ENCODE measurements at regions not wholly inside any gene's neighbourhood (a gene's known extent, or its start where the extent isn't known, plus 50 kb on each side); places are given as distances from the start of the nearest gene placed in this dataset.

DNA sequence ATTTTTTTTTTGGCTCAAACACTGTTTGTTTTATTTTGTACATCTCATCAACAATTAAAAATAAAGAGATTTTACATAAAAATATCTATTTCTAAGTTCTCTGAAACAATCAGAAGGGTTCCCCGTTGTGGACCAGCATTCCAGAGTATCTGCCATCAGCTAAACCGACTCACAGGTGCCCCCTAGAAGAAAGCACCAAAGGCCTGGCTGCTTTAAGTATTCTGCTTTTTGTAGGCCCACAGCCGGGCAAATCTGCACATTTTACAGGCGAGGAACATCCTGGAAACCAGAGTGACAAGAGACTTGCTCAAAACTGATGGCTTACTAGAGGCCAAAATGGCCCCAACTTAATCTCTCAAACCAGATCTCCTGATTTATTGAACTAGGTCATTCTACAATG lies 82.2 kb upstream of the SETBP1 start:
- no peak overlapping the region for H3K27ac ChIP-seq (ENCODE audit: low read depth, low read length)
- peaks cover 40% of the 10 kb centered on the region for H3K4me1 Mint-ChIP-seq (ENCODE audit: low read depth, unreplicated experiment)
- FAIRE-seq (no peak), DNase-seq (ENCODE audit: low read depth) (no peak)
- H3K27me3 Mint-ChIP-seq (ENCODE audit: low read depth, unreplicated experiment): no peaks in the 10 kb centered on the region
- H3K27ac Mint-ChIP-seq (ENCODE audit: unreplicated experiment): no peak overlapping the region
- no peak overlapping the region for H3K4me2 ChIP-seq (ENCODE audit: low read length)
- H2AFZ ChIP-seq (ENCODE audit: low read depth, low read length): no peak overlapping the region
- no peaks in the 10 kb centered on the region for H3K9me3 Mint-ChIP-seq (ENCODE audit: unreplicated experiment)
- no peak overlapping the region for H3K9ac ChIP-seq (ENCODE audit: low read length)
- no peaks in the 10 kb centered on the region for H3K79me2 ChIP-seq (ENCODE audit: insufficient read depth, low read length)
- H3K36me3 Mint-ChIP-seq (ENCODE audit: low read depth, unreplicated experiment): no peaks in the 10 kb centered on the region
- H3K9me3 ChIP-seq (ENCODE audit: insufficient read depth, low read depth, low read length): no peaks in the 10 kb centered on the region
- H3K36me3 ChIP-seq (ENCODE audit: insufficient read depth, low read length): no peaks in the 10 kb centered on the region
- peaks cover 29% of the 10 kb centered on the region for H3K4me1 ChIP-seq (ENCODE audit: insufficient read depth, low read length)
- no peak overlapping the region for H3K4me3 Mint-ChIP-seq (ENCODE audit: unreplicated experiment)
- TF ChIP-seq CTCF (IDR thresholded peaks at IDR 0.05; ENCODE audit: insufficient read depth, low read depth, low read length) (no peak), EZH2 (IDR thresholded peaks at IDR 0.05; ENCODE audit: insufficient read depth, low read length) (no peak)
- H3K27me3 ChIP-seq (ENCODE audit: insufficient read depth, low read length): no peaks in the 10 kb centered on the region
- H4K20me1 ChIP-seq (ENCODE audit: insufficient read depth, low read length): no peaks in the 10 kb centered on the region
- no peak overlapping the region for H3K4me3 ChIP-seq (ENCODE audit: insufficient read depth, low read depth, low read length)

DNA sequence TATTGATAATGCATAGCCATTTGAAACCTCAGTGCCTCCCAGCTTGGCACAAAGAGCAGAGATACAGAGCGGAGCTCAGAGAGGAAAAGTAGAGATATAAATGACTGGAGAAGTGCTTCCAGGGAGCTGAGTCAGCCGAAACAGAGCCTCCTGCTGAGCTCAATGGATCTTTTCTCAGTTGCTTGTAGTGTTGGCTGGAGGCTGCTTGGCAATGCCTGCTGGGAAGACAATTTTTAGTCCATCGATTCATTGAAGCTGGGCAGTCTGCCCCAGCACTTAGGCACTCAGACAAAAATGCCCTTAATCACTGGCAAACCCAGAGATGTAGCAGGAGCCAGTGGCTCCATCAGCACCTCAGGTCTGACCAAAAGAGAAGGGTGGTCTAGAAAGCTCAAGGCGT lies 81.3 kb upstream of the SETBP1 start:
- Histone ChIP-seq H3K27ac (ENCODE audit: low read depth, low read length) (no peak overlapping the region), H3K4me1 (ENCODE audit: insufficient read depth, low read length) (peaks cover 29% of the 10 kb centered on the region), H3K36me3 (ENCODE audit: insufficient read depth, low read length) (no peaks in the 10 kb centered on the region), H3K4me2 (ENCODE audit: low read length) (peak overlapping the region; percentile 8), H3K27me3 (ENCODE audit: insufficient read depth, low read length) (no peaks in the 10 kb centered on the region), H3K4me3 (ENCODE audit: insufficient read depth, low read depth, low read length) (no peak overlapping the region), H3K79me2 (ENCODE audit: insufficient read depth, low read length) (no peaks in the 10 kb centered on the region), H2AFZ (ENCODE audit: low read depth, low read length) (no peak overlapping the region), H3K9ac (ENCODE audit: low read length) (no peak overlapping the region), H3K9me3 (ENCODE audit: insufficient read depth, low read depth, low read length) (no peaks in the 10 kb centered on the region), H4K20me1 (ENCODE audit: insufficient read depth, low read length) (no peaks in the 10 kb centered on the region)
- peaks cover 35% of the 10 kb centered on the region for H3K4me1 Mint-ChIP-seq (ENCODE audit: low read depth, unreplicated experiment)
- H3K36me3 Mint-ChIP-seq (ENCODE audit: low read depth, unreplicated experiment): no peaks in the 10 kb centered on the region
- H3K27me3 Mint-ChIP-seq (ENCODE audit: low read depth, unreplicated experiment): no peaks in the 10 kb centered on the region
- no peaks in the 10 kb centered on the region for H3K9me3 Mint-ChIP-seq (ENCODE audit: unreplicated experiment)
- DNase-seq (ENCODE audit: low read depth) (peak; percentile 78), FAIRE-seq (peak; percentile 66)
- no peak for TF ChIP-seq CTCF (IDR thresholded peaks at IDR 0.05; ENCODE audit: insufficient read depth, low read depth, low read length)
- no peak for TF ChIP-seq EZH2 (IDR thresholded peaks at IDR 0.05; ENCODE audit: insufficient read depth, low read length)
- H3K4me3 Mint-ChIP-seq (ENCODE audit: unreplicated experiment): no peak overlapping the region
- H3K27ac Mint-ChIP-seq (ENCODE audit: unreplicated experiment): no peak overlapping the region

- Mint-ChIP-seq H3K9me3 (ENCODE audit: unreplicated experiment) (no peaks in the 10 kb centered on the region), H3K4me1 (ENCODE audit: low read depth, unreplicated experiment) (peaks cover 25% of the 10 kb centered on the region), H3K27me3 (ENCODE audit: low read depth, unreplicated experiment) (no peaks in the 10 kb centered on the region), H3K27ac (ENCODE audit: unreplicated experiment) (peak overlapping the region; percentile 63), H3K36me3 (ENCODE audit: low read depth, unreplicated experiment) (no peaks in the 10 kb centered on the region), H3K4me3 (ENCODE audit: unreplicated experiment) (no peak overlapping the region)
- Histone ChIP-seq H3K9ac (ENCODE audit: low read length) (no peak overlapping the region), H3K4me1 (ENCODE audit: insufficient read depth, low read length) (peaks cover 19% of the 10 kb centered on the region), H3K4me3 (ENCODE audit: insufficient read depth, low read depth, low read length) (no peak overlapping the region), H3K36me3 (ENCODE audit: insufficient read depth, low read length) (no peaks in the 10 kb centered on the region), H3K27ac (ENCODE audit: low read depth, low read length) (no peak overlapping the region), H3K79me2 (ENCODE audit: insufficient read depth, low read length) (no peaks in the 10 kb centered on the region), H2AFZ (ENCODE audit: low read depth, low read length) (no peak overlapping the region), H3K4me2 (ENCODE audit: low read length) (no peak overlapping the region), H4K20me1 (ENCODE audit: insufficient read depth, low read length) (no peaks in the 10 kb centered on the region), H3K9me3 (ENCODE audit: insufficient read depth, low read depth, low read length) (no peaks in the 10 kb centered on the region), H3K27me3 (ENCODE audit: insufficient read depth, low read length) (no peaks in the 10 kb centered on the region)
- no peak for TF ChIP-seq CTCF (IDR thresholded peaks at IDR 0.05; ENCODE audit: insufficient read depth, low read depth, low read length)
- TF ChIP-seq EZH2 (IDR thresholded peaks at IDR 0.05; ENCODE audit: insufficient read depth, low read length): no peak
- peak; percentile 56 for FAIRE-seq
- peak; percentile 79 for DNase-seq (ENCODE audit: low read depth)
Observed at GRCh38 chr18:44601447-44601846, 79.2 kb upstream of the SETBP1 start.
